NB4 (cell line): ENCODE measurements at regions not wholly inside any gene's neighbourhood (a gene's known extent, or its start where the extent isn't known, plus 50 kb on each side); places are given as distances from the start of the nearest gene placed in this dataset.

Experiments used
- CTCF ChIP-seq: IDR thresholded peaks from one replicate; pipeline ENCODE4 v1.5.1; 2012; ENCODE audit warnings: low read depth, low read length
- MYC ChIP-seq: IDR thresholded peaks from 2 replicates; pipeline ENCODE4 v1.6.1; 2011; ENCODE audit warnings: low read depth, low read length
- POLR2A ChIP-seq: IDR thresholded peaks from 2 replicates; pipeline ENCODE4 v1.6.1; 2011; ENCODE audit warnings: mild to moderate bottlenecking; ENCODE audit not compliant: insufficient read length; ENCODE audit errors: extremely low read depth
- TF ChIP-seq, protein P1 (sequence below): IDR thresholded peaks from 2 replicates; pipeline ENCODE4 v1.6.1; 2011; ENCODE audit warnings: low read depth, low read length

- TF ChIP-seq CTCF = no peak
- TF ChIP-seq POLR2A = no peak
- TF ChIP-seq, protein P1, sequence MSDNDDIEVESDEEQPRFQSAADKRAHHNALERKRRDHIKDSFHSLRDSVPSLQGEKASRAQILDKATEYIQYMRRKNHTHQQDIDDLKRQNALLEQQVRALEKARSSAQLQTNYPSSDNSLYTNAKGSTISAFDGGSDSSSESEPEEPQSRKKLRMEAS = no peak
- TF ChIP-seq MYC = no peak
Observed at GRCh38 chr1:13964768-13965167, 264.8 kb downstream of the PRDM2 start.
